Keratinocyte (primary cell): ENCODE measurements at regions not wholly inside any gene's neighbourhood (a gene's known extent, or its start where the extent isn't known, plus 50 kb on each side); places are given as distances from the start of the nearest gene placed in this dataset.

Source experiments
- DNase-seq: peaks from one replicate; pipeline ENCODE4 v3.0.0-alpha.2; 2011; ENCODE audit warnings: low read depth, missing footprints, low spot score
- FAIRE-seq: peaks from 2 replicates; lab custom pipeline; 2011; peaks lifted over from hg19 to GRCh38; lab: Jason Lieb, UNC
- H2AFZ ChIP-seq: 2 replicates; pipeline ENCODE4 v1.6.0; 2012; ENCODE audit warnings: low read length, control low read depth, inconsistent platforms; ENCODE audit not compliant: control insufficient read depth
- H3K27ac ChIP-seq: 2 replicates; pipeline ENCODE4 v1.5.1; 2011; ENCODE audit warnings: low read length; ENCODE audit not compliant: control insufficient read depth, insufficient read depth
- H3K27me3 ChIP-seq: 3 replicates; pipeline ENCODE4 v1.6.0; 2011; ENCODE audit warnings: low read length; ENCODE audit not compliant: control insufficient read depth, insufficient read depth; ENCODE audit errors: extremely low read depth
- H3K36me3 ChIP-seq, 2 experiments: 2 replicates in 1 of 2; 3 replicates in 1 of 2; pipeline ENCODE4 v1.5.1; 2011; ENCODE audit warnings: low read length in 2 of 2, mild to moderate bottlenecking in 1 of 2; ENCODE audit not compliant: control insufficient read depth in 2 of 2, insufficient read depth in 2 of 2; ENCODE audit errors: extremely low read depth in 1 of 2
- H3K4me1 ChIP-seq: 3 replicates; pipeline ENCODE4 v1.5.1; 2011; ENCODE audit warnings: low read length; ENCODE audit not compliant: control insufficient read depth, insufficient read depth; ENCODE audit errors: extremely low read depth
- H3K4me2 ChIP-seq: 3 replicates; pipeline ENCODE4 v1.6.0; 2011; ENCODE audit warnings: low read depth, low read length; ENCODE audit not compliant: control insufficient read depth, insufficient read depth; ENCODE audit errors: extremely low read depth
- H3K4me3 ChIP-seq, 3 experiments: fragments of 200-600 bp in 1 of 3; sonication (generic) in 1 of 3; 2 replicates in 2 of 3; 3 replicates in 1 of 3; pipeline ENCODE4 v1.5.1; 2011 to 2016; ENCODE audit warnings: low read length in 3 of 3, mild to moderate bottlenecking in 3 of 3, control low read depth in 2 of 3, inconsistent platforms in 1 of 3, low read depth in 1 of 3, mixed read lengths in 1 of 3, mixed run types in 1 of 3, moderate library complexity in 1 of 3; ENCODE audit not compliant: control insufficient read depth in 2 of 3, insufficient read depth in 2 of 3; ENCODE audit errors: extremely low read depth in 1 of 3
- H3K79me2 ChIP-seq: 2 replicates; pipeline ENCODE4 v1.6.0; 2012; ENCODE audit warnings: low read length; ENCODE audit not compliant: control insufficient read depth, insufficient read depth
- H3K9ac ChIP-seq: 3 replicates; pipeline ENCODE4 v1.6.0; 2011; ENCODE audit warnings: low read length; ENCODE audit not compliant: control insufficient read depth, insufficient read depth; ENCODE audit errors: extremely low read depth
- H3K9me1 ChIP-seq: 3 replicates; pipeline ENCODE4 v1.6.0; 2011; ENCODE audit warnings: low read length; ENCODE audit not compliant: control insufficient read depth, insufficient read depth; ENCODE audit errors: extremely low read depth
- H3K9me3 ChIP-seq: 2 replicates; pipeline ENCODE4 v1.5.1; 2012; ENCODE audit warnings: low read depth, low read length; ENCODE audit not compliant: control insufficient read depth
- H4K20me1 ChIP-seq: 3 replicates; pipeline ENCODE4 v1.6.0; 2011; ENCODE audit warnings: low read length; ENCODE audit not compliant: control insufficient read depth, insufficient read depth; ENCODE audit errors: extremely low read depth
- CTCF ChIP-seq, 3 experiments: IDR thresholded peaks in 1 of 3; conservative IDR thresholded peaks in 1 of 3; optimal IDR thresholded peaks in 1 of 3; 2 replicates in 2 of 3; 3 replicates in 1 of 3; pipeline versions ENCODE3 to v1.5.1; 2011; ENCODE audit warnings: low read length in 3 of 3, mild to moderate bottlenecking in 3 of 3, moderate library complexity in 2 of 3, control low read depth in 1 of 3, inconsistent platforms in 1 of 3; ENCODE audit not compliant: insufficient read depth in 2 of 3; ENCODE audit errors: extremely low read depth in 1 of 3
- EZH2 ChIP-seq: IDR thresholded peaks from one replicate; pipeline ENCODE4 v1.6.1; 2012; ENCODE audit warnings: inconsistent platforms, mild to moderate bottlenecking, low read length, moderate library complexity
- dilution Hi-C: fragments of 300-500 bp; cut with MboI; formaldehyde crosslinking; loops from one replicate; pipeline ENCODE4 v1.7.0; 2020; ENCODE audit warnings: low sequenced_read_pairs; ENCODE audit not compliant: extremely low pct_ligation_motif_present

GRCh38 chr3:161558236-161558635 is 61.6 kb downstream of the OTOL1 start:
- no peak overlapping the region for H3K9ac ChIP-seq
- no peaks in the 10 kb centered on the region for H3K9me3 ChIP-seq
- no peak overlapping the region for H3K4me3 ChIP-seq
- no peak overlapping the region for H3K27ac ChIP-seq
- H3K4me1 ChIP-seq: peaks cover 4% of the 10 kb centered on the region
- no peaks in the 10 kb centered on the region for H4K20me1 ChIP-seq
- no peak for DNase-seq
- H3K36me3 ChIP-seq: no peaks in the 10 kb centered on the region
- H3K4me2 ChIP-seq: no peak overlapping the region
- FAIRE-seq: no peak
- H3K9me1 ChIP-seq: no peaks in the 10 kb centered on the region
- no peak for TF ChIP-seq CTCF (optimal IDR thresholded peaks at IDR 0.05 in 1 of 3, IDR thresholded peaks at IDR 0.05 in 1 of 3, conservative IDR thresholded peaks at IDR 0.05 in 1 of 3; ENCODE audit: extremely low read depth in 1 of 3, insufficient read depth in 2 of 3, low read length in 3 of 3)
- TF ChIP-seq EZH2: no peak
- H3K27me3 ChIP-seq: no peaks in the 10 kb centered on the region
- H3K79me2 ChIP-seq: no peaks in the 10 kb centered on the region
- dilution Hi-C loops: no loop called here
- no peak overlapping the region for H2AFZ ChIP-seq

GRCh38 chr3:161559177-161559998 is 62.8 kb downstream of the OTOL1 start:
- H3K4me1 ChIP-seq: peaks cover 4% of the 10 kb centered on the region
- DNase-seq: no peak
- H3K79me2 ChIP-seq: no peaks in the 10 kb centered on the region
- FAIRE-seq: no peak
- H3K36me3 ChIP-seq: no peaks in the 10 kb centered on the region
- H3K4me2 ChIP-seq: no peak overlapping the region
- dilution Hi-C loops: no loop called here
- H3K27ac ChIP-seq: no peak overlapping the region
- no peak overlapping the region for H2AFZ ChIP-seq
- no peaks in the 10 kb centered on the region for H3K9me1 ChIP-seq
- no peak overlapping the region for H3K9ac ChIP-seq
- H4K20me1 ChIP-seq: no peaks in the 10 kb centered on the region
- H3K9me3 ChIP-seq: no peaks in the 10 kb centered on the region
- H3K27me3 ChIP-seq: no peaks in the 10 kb centered on the region
- no peak overlapping the region for H3K4me3 ChIP-seq
- peak; percentile 44 to 80 (median 72) for TF ChIP-seq CTCF (optimal IDR thresholded peaks at IDR 0.05 in 1 of 3, IDR thresholded peaks at IDR 0.05 in 1 of 3, conservative IDR thresholded peaks at IDR 0.05 in 1 of 3; ENCODE audit: extremely low read depth in 1 of 3, insufficient read depth in 2 of 3, low read length in 3 of 3)
- TF ChIP-seq EZH2: no peak
